ENCODE measurements at regions not wholly inside any gene's neighbourhood (a gene's known extent, or its start where the extent isn't known, plus 50 kb on each side); places are given as distances from the start of the nearest gene placed in this dataset.
A peak's percentile ranks its signal among the peaks of the same experiment; 100 is the strongest.

DNA sequence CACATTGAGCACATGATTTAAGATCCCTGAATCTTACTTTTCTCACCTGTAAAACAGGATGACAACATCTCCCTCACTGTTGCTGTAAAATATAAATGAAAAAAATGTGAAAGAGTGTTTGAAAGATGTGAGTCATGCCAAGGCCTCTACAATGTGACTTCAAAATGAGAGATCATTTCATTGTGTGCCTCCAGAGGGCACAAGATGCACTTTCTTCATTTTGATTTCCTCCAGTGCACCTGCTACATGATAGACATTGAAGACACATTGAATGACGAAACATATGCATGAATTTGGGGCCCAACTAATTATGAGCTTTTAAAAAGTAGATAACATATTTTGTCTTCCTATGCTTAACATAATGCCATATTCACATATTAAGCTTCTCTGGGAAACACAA lies 170.3 kb downstream of the MOBP start:
- H4K20me1 ChIP-seq (ENCODE audit: insufficient read depth): no peaks in the 10 kb centered on the region
- TF ChIP-seq SMC3 (conservative IDR thresholded peaks at IDR 0.05; ENCODE audit: poor library complexity) (peak; percentile 18), POLR2AphosphoS5 (IDR thresholded peaks at IDR 0.05) (no peak), EP300 (conservative IDR thresholded peaks at IDR 0.05; ENCODE audit: poor library complexity, severe bottlenecking) (no peak), MXI1 (conservative IDR thresholded peaks at IDR 0.05; ENCODE audit: poor library complexity, severe bottlenecking) (no peak), TAF1 (IDR thresholded peaks at IDR 0.05; ENCODE audit: low read depth) (no peak), EZH2 (IDR thresholded peaks at IDR 0.05; ENCODE audit: borderline replicate concordance, insufficient read depth, low read length, poor library complexity, severe bottlenecking) (no peak)
- TF ChIP-seq, protein P1, sequence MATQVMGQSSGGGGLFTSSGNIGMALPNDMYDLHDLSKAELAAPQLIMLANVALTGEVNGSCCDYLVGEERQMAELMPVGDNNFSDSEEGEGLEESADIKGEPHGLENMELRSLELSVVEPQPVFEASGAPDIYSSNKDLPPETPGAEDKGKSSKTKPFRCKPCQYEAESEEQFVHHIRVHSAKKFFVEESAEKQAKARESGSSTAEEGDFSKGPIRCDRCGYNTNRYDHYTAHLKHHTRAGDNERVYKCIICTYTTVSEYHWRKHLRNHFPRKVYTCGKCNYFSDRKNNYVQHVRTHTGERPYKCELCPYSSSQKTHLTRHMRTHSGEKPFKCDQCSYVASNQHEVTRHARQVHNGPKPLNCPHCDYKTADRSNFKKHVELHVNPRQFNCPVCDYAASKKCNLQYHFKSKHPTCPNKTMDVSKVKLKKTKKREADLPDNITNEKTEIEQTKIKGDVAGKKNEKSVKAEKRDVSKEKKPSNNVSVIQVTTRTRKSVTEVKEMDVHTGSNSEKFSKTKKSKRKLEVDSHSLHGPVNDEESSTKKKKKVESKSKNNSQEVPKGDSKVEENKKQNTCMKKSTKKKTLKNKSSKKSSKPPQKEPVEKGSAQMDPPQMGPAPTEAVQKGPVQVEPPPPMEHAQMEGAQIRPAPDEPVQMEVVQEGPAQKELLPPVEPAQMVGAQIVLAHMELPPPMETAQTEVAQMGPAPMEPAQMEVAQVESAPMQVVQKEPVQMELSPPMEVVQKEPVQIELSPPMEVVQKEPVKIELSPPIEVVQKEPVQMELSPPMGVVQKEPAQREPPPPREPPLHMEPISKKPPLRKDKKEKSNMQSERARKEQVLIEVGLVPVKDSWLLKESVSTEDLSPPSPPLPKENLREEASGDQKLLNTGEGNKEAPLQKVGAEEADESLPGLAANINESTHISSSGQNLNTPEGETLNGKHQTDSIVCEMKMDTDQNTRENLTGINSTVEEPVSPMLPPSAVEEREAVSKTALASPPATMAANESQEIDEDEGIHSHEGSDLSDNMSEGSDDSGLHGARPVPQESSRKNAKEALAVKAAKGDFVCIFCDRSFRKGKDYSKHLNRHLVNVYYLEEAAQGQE (IDR thresholded peaks at IDR 0.05; ENCODE audit: borderline replicate concordance): no peak
- TF ChIP-seq, protein P2, sequence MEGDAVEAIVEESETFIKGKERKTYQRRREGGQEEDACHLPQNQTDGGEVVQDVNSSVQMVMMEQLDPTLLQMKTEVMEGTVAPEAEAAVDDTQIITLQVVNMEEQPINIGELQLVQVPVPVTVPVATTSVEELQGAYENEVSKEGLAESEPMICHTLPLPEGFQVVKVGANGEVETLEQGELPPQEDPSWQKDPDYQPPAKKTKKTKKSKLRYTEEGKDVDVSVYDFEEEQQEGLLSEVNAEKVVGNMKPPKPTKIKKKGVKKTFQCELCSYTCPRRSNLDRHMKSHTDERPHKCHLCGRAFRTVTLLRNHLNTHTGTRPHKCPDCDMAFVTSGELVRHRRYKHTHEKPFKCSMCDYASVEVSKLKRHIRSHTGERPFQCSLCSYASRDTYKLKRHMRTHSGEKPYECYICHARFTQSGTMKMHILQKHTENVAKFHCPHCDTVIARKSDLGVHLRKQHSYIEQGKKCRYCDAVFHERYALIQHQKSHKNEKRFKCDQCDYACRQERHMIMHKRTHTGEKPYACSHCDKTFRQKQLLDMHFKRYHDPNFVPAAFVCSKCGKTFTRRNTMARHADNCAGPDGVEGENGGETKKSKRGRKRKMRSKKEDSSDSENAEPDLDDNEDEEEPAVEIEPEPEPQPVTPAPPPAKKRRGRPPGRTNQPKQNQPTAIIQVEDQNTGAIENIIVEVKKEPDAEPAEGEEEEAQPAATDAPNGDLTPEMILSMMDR (IDR thresholded peaks at IDR 0.05; ENCODE audit: poor library complexity, severe bottlenecking): peak; percentile 16
- H3K27ac ChIP-seq (ENCODE audit: low read length): no peak overlapping the region
- no peaks in the 10 kb centered on the region for H3F3A ChIP-seq (ENCODE audit: insufficient read depth, low read length, poor library complexity, severe bottlenecking)
- no peaks in the 10 kb centered on the region for H3K9me3 ChIP-seq (ENCODE audit: low read length)
- H3K4me2 ChIP-seq (ENCODE audit: low read length): no peak overlapping the region
- H2AFZ ChIP-seq (ENCODE audit: low read depth, low read length): no peak overlapping the region
- H3K79me2 ChIP-seq (replicated peaks; ENCODE audit: insufficient read depth, low read length): no peaks in the 10 kb centered on the region
- no peaks in the 10 kb centered on the region for H3K36me3 ChIP-seq (ENCODE audit: insufficient read depth, low read length)
- no peaks in the 10 kb centered on the region for H3K9me2 ChIP-seq (ENCODE audit: insufficient read depth, low read length)
- H3K4me3 ChIP-seq (ENCODE audit: low read length): no peak overlapping the region
- no peak overlapping the region for H3K9ac ChIP-seq (ENCODE audit: low read length)
- no peaks in the 10 kb centered on the region for H3K27me3 ChIP-seq (ENCODE audit: insufficient read depth, low read depth, low read length)

DNA sequence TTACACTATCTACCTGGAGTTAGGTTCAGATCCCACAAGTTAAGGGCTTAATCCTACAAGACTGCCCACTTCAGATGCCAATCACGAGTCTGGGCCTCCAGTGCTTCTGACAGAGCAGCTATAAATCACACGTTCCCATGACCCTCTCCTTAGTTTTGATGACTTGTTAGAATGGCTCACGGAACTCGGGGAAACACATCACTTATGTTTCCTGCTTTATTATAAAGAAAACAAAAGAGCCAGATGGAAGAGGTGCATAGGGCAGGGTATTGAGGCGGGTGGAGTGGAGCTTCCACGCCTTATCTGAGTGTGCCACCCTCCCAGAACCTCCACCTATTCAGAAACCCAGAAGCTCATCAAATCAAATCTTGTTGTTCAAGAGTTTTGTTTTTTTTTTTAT lies 170.8 kb downstream of the MOBP start:
- no peak overlapping the region for H3K4me3 ChIP-seq (ENCODE audit: low read length)
- TF ChIP-seq SMC3 (conservative IDR thresholded peaks at IDR 0.05; ENCODE audit: poor library complexity): no peak
- no peak for TF ChIP-seq EP300 (conservative IDR thresholded peaks at IDR 0.05; ENCODE audit: poor library complexity, severe bottlenecking)
- TF ChIP-seq POLR2AphosphoS5 (IDR thresholded peaks at IDR 0.05): no peak
- TF ChIP-seq MXI1 (conservative IDR thresholded peaks at IDR 0.05; ENCODE audit: poor library complexity, severe bottlenecking): no peak
- no peak for TF ChIP-seq EZH2 (IDR thresholded peaks at IDR 0.05; ENCODE audit: borderline replicate concordance, insufficient read depth, low read length, poor library complexity, severe bottlenecking)
- TF ChIP-seq, protein P1 (IDR thresholded peaks at IDR 0.05; ENCODE audit: borderline replicate concordance): no peak
- TF ChIP-seq RAD21 (conservative IDR thresholded peaks at IDR 0.05): no peak
- TF ChIP-seq TAF1 (IDR thresholded peaks at IDR 0.05; ENCODE audit: low read depth): no peak
- TF ChIP-seq, protein P2 (IDR thresholded peaks at IDR 0.05; ENCODE audit: poor library complexity, severe bottlenecking): no peak
- H4K20me1 ChIP-seq (ENCODE audit: insufficient read depth): no peaks in the 10 kb centered on the region
- H2AFZ ChIP-seq (ENCODE audit: low read depth, low read length): no peak overlapping the region
- no peaks in the 10 kb centered on the region for H3K27me3 ChIP-seq (ENCODE audit: insufficient read depth, low read depth, low read length)
- H3K9me2 ChIP-seq (ENCODE audit: insufficient read depth, low read length): no peaks in the 10 kb centered on the region
- H3K27ac ChIP-seq (ENCODE audit: low read length): no peak overlapping the region
- H3K9ac ChIP-seq (ENCODE audit: low read length): no peak overlapping the region
- no peaks in the 10 kb centered on the region for H3F3A ChIP-seq (ENCODE audit: insufficient read depth, low read length, poor library complexity, severe bottlenecking)
- no peaks in the 10 kb centered on the region for H3K9me3 ChIP-seq (ENCODE audit: low read length)
- no peaks in the 10 kb centered on the region for H3K36me3 ChIP-seq (ENCODE audit: insufficient read depth, low read length)
- H3K79me2 ChIP-seq (replicated peaks; ENCODE audit: insufficient read depth, low read length): no peaks in the 10 kb centered on the region
- H3K4me2 ChIP-seq (ENCODE audit: low read length): no peak overlapping the region

All from neural cell (in vitro differentiated cells).